WERI-Rb-1 (cell line): ENCODE measurements at regions not wholly inside any gene's neighbourhood (a gene's known extent, or its start where the extent isn't known, plus 50 kb on each side); places are given as distances from the start of the nearest gene placed in this dataset.

Experiments
- DNase-seq: peaks from one replicate; pipeline ENCODE4 v3.0.0-alpha.2; 2020
- H3K27ac ChIP-seq: fragments of 250-450 bp; sonication (Bioruptor Pico); 2 replicates; pipeline ENCODE4 v1.5.1; 2020; ENCODE audit warnings: mild to moderate bottlenecking, moderate library complexity
- H3K27me3 ChIP-seq: fragments of 250-450 bp; sonication (Bioruptor Pico); 2 replicates; pipeline ENCODE4 v1.5.1; 2021; ENCODE audit warnings: mild to moderate bottlenecking, low read depth, moderate library complexity; ENCODE audit not compliant: insufficient read depth, severe bottlenecking
- H3K36me3 ChIP-seq: fragments of 250-450 bp; sonication (Bioruptor Pico); 2 replicates; pipeline ENCODE4 v1.5.1; 2020; ENCODE audit warnings: mild to moderate bottlenecking, moderate library complexity
- H3K4me3 ChIP-seq: 2 replicates; pipeline ENCODE4 v1.5.1; 2011; ENCODE audit warnings: low read depth, mild to moderate bottlenecking, control low read depth, low read length
- H3K9me3 ChIP-seq: fragments of 250-450 bp; sonication (Bioruptor Pico); 2 replicates; pipeline ENCODE4 v1.5.1; 2021; ENCODE audit warnings: mild to moderate bottlenecking, moderate library complexity; ENCODE audit not compliant: severe bottlenecking
- CTCF ChIP-seq: IDR thresholded peaks from 2 replicates; pipeline ENCODE4 v1.5.1; 2011; ENCODE audit warnings: low read depth, mild to moderate bottlenecking, control low read depth, inconsistent platforms, low read length

DNA sequence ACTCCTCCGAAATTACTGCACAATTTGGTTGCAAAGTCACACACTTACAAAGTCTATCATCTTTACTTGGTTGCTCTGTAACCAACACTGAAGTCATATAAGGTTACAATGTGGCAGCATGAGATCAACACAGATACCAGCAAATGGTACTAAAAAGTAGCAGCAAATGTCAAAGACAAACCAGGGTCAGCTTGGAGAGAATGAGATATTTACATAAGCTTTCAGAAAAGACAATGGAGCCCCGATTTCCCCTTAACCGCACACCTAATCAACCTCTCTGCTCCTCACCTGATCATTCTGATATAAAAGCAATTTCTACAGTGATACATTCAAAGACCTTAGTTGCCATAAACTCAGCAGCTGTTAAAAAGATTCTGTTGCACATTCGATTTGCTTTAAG lies 76.4 kb upstream of the FOXN3 start:
- Histone ChIP-seq H3K27me3 (no peaks in the 10 kb centered on the region), H3K9me3 (no peaks in the 10 kb centered on the region), H3K4me3 (no peak overlapping the region), H3K27ac (no peak overlapping the region), H3K36me3 (no peaks in the 10 kb centered on the region)
- TF ChIP-seq CTCF, result no peak
- DNase-seq, result no peak

DNA sequence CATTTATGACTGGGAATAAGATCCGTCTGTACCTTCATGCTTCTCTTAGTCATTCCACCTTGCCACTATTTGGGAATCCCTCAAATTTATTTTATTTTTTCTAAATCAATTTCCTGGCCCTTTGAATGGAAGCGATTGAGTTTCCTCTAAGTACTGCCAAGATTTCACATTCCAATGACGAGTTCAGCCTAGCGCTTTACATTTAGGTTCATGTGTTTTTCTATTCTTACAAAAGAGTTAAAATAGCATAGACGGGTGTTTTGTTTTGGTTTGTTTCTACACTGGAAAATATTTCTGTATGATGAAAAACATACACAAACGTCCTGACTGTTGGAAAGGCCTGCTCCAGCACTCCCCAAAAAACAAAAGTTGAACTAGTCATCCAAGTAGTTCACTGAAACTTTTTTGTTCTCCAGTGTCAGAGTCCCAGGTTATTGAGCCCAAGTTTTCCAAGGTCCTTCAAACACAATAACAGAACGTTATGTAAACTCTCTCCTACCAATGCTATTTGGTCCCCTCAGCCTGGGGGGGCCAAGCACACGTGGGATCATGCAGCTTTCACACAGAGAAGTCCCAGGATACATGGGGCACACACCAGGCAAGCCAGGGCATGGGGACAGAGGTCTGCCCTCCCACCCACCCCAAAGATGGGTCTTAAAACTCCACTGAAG lies 74.8 kb upstream of the FOXN3 start:
- H3K9me3 ChIP-seq, result no peaks in the 10 kb centered on the region
- no peak for DNase-seq
- H3K27me3 ChIP-seq, result no peaks in the 10 kb centered on the region
- TF ChIP-seq CTCF, result no peak
- no peak overlapping the region for H3K4me3 ChIP-seq
- H3K36me3 ChIP-seq, result no peaks in the 10 kb centered on the region
- no peak overlapping the region for H3K27ac ChIP-seq

GRCh38 chr14:89490466-89490865 lies 73.4 kb upstream of the FOXN3 start:
- H3K27ac ChIP-seq, result no peak overlapping the region

GRCh38 chr14:89489761-89490437 lies 72.9 kb upstream of the FOXN3 start:
- no peak overlapping the region for H3K4me3 ChIP-seq
- H3K27ac ChIP-seq, result no peak overlapping the region
- no peaks in the 10 kb centered on the region for H3K36me3 ChIP-seq
- no peak for DNase-seq
- TF ChIP-seq CTCF, result no peak
- H3K27me3 ChIP-seq, result no peaks in the 10 kb centered on the region
- no peaks in the 10 kb centered on the region for H3K9me3 ChIP-seq

More at GRCh38 chr14:89490466-89490865, 73.4 kb upstream of the FOXN3 start:
- H3K9me3 ChIP-seq, result no peaks in the 10 kb centered on the region
- H3K27me3 ChIP-seq, result no peaks in the 10 kb centered on the region
- DNase-seq, result no peak
- no peak for TF ChIP-seq CTCF
- H3K36me3 ChIP-seq, result no peaks in the 10 kb centered on the region
- H3K4me3 ChIP-seq, result no peak overlapping the region

DNA sequence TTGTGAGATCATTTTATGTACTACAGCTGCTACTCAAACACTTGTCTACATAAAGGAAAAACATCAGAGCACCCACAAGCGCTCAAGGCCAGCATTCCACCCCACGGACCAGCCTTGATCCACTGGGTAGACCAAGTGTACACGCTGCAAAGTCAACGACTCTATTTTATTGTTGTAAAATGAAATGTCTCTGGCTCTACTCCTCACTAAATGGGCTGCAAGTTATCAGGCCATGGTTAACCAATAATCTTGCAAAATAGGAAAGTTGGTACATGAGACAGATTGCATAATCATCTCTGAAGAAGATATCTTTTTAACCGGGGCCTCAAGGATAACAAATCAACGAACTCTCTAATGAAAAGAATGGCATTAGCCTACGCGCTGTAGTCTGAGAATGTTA lies 69.9 kb upstream of the FOXN3 start:
- DNase-seq, result no peak
- Histone ChIP-seq H3K4me3 (no peak overlapping the region), H3K27me3 (no peaks in the 10 kb centered on the region), H3K9me3 (no peaks in the 10 kb centered on the region), H3K36me3 (no peaks in the 10 kb centered on the region), H3K27ac (no peak overlapping the region)
- TF ChIP-seq CTCF, result no peak

GRCh38 chr14:89486505-89486904 lies 69.5 kb upstream of the FOXN3 start:
- Histone ChIP-seq H3K9me3 (no peaks in the 10 kb centered on the region), H3K4me3 (no peak overlapping the region), H3K27ac (no peak overlapping the region), H3K36me3 (no peaks in the 10 kb centered on the region), H3K27me3 (no peaks in the 10 kb centered on the region)
- no peak for DNase-seq
- TF ChIP-seq CTCF, result no peak
